Gastroesophageal sphincter (tissue), 4 donors: ENCODE measurements at regions not wholly inside any gene's neighbourhood (a gene's known extent, or its start where the extent isn't known, plus 50 kb on each side); places are given as distances from the start of the nearest gene placed in this dataset.

Experiments
- ATAC-seq: fragments of 150-250 bp; one replicate; pipeline ENCODE4 v1.9.1; 2016; ENCODE audit warnings: mild to moderate bottlenecking, moderate library complexity
- H3K27ac ChIP-seq, 4 donors: fragments of 200-600 bp; sonication (generic) in 3 of 4; 1 replicate in 3 of 4; 2 replicates in 1 of 4; pipeline ENCODE4 v1.5.1; 2016 to 2019
- H3K27me3 ChIP-seq: fragments of 200-600 bp; sonication (generic); one replicate; pipeline ENCODE4 v1.5.1; 2019
- H3K36me3 ChIP-seq, 2 donors: fragments of 200-600 bp; sonication (generic); one replicate each; pipeline ENCODE4 v1.5.1; 2019; ENCODE audit warnings: control low read depth in 1 of 2
- H3K4me1 ChIP-seq, 3 donors: fragments of 200-600 bp; sonication (generic); 1 replicate in 2 of 3; 2 replicates in 1 of 3; pipeline ENCODE4 v1.5.1; 2016 to 2019; ENCODE audit warnings: control low read depth in 2 of 3
- H3K4me3 ChIP-seq, 2 donors: fragments of 200-600 bp; sonication (generic); one replicate each; pipeline ENCODE4 v1.5.1; 2019; ENCODE audit warnings: mild to moderate bottlenecking in 1 of 2, moderate library complexity in 1 of 2
- H3K9me3 ChIP-seq, 3 donors: fragments of 200-600 bp; sonication (generic); one replicate each; pipeline ENCODE4 v1.5.1; 2017 to 2019; ENCODE audit warnings: control low read depth in 2 of 3
- CTCF ChIP-seq, 4 experiments: fragments of 200-600 bp in 2 of 4; fragments of 450-650 bp in 2 of 4; sonication (generic) in 1 of 4; IDR thresholded peaks; one replicate each; pipeline ENCODE4 v1.5.1; 2017 to 2019; ENCODE audit warnings: antibody characterized with exemption in 4 of 4, mild to moderate bottlenecking in 2 of 4, moderate library complexity in 2 of 4
- EP300 ChIP-seq: sonication (generic); formaldehyde crosslinking; IDR thresholded peaks from one replicate; pipeline ENCODE4 v1.6.1; 2017; ENCODE audit warnings: antibody characterized with exemption, mild to moderate bottlenecking
- POLR2A ChIP-seq, 2 donors: fragments of 450-650 bp; IDR thresholded peaks; one replicate each; pipeline ENCODE4 v1.6.1; 2017; ENCODE audit warnings: antibody characterized with exemption in 2 of 2, mild to moderate bottlenecking in 2 of 2, moderate library complexity in 1 of 2
- POLR2AphosphoS5 ChIP-seq: sonication (generic); formaldehyde crosslinking; IDR thresholded peaks from one replicate; pipeline ENCODE4 v1.6.1; 2017; ENCODE audit warnings: antibody characterized with exemption
- WGBS, 2 donors: methylation state at CpG; one replicate each; pipeline ENCODE4 v1.1.5; 2018; ENCODE audit warnings: low coverage in 1 of 2; 5-methylcytosine and 5-hydroxymethylcytosine counted together

DNA sequence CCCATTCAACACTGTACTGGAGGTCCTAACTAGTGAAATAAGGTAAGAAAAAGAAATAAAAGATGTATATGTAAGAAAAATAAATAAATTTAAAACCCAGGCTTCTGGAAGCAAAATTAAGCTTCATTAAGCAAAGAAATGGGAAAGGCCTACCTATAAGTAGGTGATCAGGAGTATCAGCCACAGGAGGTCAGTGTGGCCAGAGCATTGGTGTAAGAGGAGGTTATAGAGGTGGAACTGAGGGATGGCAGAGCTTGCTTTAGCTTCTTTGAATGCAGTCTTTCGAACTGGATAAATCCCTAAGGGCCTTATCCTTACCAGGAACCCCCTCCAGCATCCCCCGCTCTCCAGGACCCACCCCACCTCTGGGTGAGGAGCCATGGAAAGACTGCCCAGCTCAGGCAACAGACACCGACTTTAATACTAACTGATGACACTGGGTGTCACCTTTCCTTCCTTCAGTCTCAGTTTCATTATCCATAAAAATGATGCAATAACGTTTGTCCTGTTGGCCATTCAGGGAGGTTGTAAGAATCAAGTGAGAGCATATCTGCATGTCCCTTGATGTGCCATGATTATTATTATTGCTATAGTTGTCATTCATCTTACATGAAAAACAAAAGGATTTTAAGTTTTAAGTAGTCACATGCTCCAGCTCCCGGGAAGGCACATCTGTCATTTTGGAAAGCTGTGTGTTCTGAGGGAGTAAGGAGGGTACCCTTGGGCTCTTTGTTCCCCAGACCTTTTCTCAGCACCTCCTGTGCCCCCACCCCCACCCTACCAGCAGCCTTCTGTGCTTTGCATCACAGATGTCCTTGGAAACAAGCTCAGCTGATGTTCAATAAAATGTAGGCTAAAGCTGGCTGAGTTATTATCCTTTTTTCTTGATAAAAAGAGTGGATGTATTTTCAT is 50.8 kb upstream of the CTNNA1 start:
- Histone ChIP-seq H3K4me3 (no peak overlapping the region), H3K36me3 (no peaks in the 10 kb centered on the region), H3K4me1 (no peaks in the 10 kb centered on the region), H3K27ac (no peak overlapping the region), H3K9me3 (no peaks in the 10 kb centered on the region), H3K27me3 (no peaks in the 10 kb centered on the region)
- WGBS, 2 donors = 38 to 74% methylated on average over 2 to 4 of the region's 5 CpGs
- TF ChIP-seq CTCF (IDR thresholded peaks at IDR 0.05) (no peak), POLR2AphosphoS5 (no peak)
- no peak for ATAC-seq

DNA sequence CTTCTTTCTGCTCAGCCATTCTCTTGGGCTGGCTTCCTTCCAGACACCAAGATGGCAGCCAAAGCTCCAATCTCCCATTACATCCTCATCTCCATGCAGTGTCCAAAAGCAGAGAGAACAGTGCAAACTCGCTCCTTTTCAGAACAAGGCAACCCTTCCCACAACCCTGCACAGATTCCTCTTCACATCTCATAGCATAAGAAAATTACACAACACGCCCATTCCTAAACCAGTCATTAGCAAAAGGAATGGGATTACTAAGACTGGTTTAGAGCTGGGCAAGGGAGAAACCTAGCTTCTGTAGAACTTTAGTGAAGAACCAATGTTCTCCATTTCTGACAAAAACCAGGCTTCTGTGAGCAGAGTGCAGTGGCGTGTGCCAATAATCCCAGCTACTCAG is 51.5 kb upstream of the CTNNA1 start:
- ATAC-seq = no peak
- Histone ChIP-seq H3K9me3 (no peaks in the 10 kb centered on the region), H3K27ac (no peak overlapping the region), H3K27me3 (no peaks in the 10 kb centered on the region), H3K36me3 (no peaks in the 10 kb centered on the region), H3K4me1 (no peaks in the 10 kb centered on the region), H3K4me3 (no peak overlapping the region)
- 100% methylated on average over 1 to 2 of the region's 3 CpGs for WGBS, 2 donors
- TF ChIP-seq CTCF (IDR thresholded peaks at IDR 0.05) = no peak
- no peak for TF ChIP-seq POLR2A (IDR thresholded peaks at IDR 0.05)
- TF ChIP-seq POLR2AphosphoS5 = no peak

DNA sequence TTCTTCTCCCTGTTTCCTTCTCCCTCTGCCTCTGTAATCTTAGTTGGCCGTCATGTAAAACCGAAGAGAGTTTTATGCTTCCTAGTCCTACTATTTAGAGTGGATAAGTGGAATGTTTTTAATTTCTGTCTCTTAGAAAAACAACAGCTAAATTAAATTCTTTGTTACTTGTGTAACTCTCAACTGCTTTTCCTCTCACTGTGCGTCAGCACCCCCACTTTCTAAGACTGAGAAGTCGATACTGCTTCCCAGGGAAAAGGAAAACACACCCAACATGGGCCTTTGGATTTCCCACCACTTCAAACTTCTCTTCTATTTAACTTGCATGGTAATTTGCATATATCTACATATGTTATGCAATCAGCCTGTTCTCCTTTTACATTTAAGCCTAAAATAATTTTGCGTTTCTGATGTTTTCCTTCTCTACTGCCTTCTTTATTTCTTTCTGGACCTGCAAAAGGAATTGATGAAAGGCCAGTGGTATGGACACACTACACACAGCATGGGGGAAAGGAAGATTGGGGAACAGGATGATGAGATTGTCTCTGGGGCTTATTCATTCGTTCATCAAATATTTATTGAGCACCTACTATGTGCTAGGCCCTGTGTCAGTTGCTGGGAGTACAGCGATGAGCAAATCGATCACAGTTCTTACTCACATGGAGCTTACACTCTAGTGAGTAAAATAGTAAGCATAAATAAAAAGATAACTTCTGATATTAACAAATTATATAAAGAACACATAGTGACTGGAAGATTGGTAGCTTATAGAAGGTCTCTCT is 52.5 kb upstream of the CTNNA1 start:
- TF ChIP-seq EP300 = no peak
- no peak for TF ChIP-seq CTCF (IDR thresholded peaks at IDR 0.05)
- no peak for TF ChIP-seq POLR2AphosphoS5
- no peak for TF ChIP-seq POLR2A (IDR thresholded peaks at IDR 0.05)
- WGBS, 2 donors = 87 to 90% methylated on average over 6 to 8 of the region's 8 CpGs
- H3K4me3 ChIP-seq = no peak overlapping the region

GRCh38 chr5:138699482-138699881 is 53.7 kb upstream of the CTNNA1 start:
- no peaks in the 10 kb centered on the region for H3K9me3 ChIP-seq
- no peak overlapping the region for H3K27ac ChIP-seq
- 100% methylated on average over 1 of the region's 2 CpGs for WGBS, 2 donors
- TF ChIP-seq EP300 = no peak
- TF ChIP-seq CTCF (IDR thresholded peaks at IDR 0.05) = no peak
- no peak for TF ChIP-seq POLR2A (IDR thresholded peaks at IDR 0.05)
- TF ChIP-seq POLR2AphosphoS5 = no peak
- H3K4me1 ChIP-seq = no peaks in the 10 kb centered on the region
- no peak for ATAC-seq
- no peaks in the 10 kb centered on the region for H3K27me3 ChIP-seq
- no peaks in the 10 kb centered on the region for H3K36me3 ChIP-seq
- H3K4me3 ChIP-seq = no peak overlapping the region

More for the DNA sequence above, 52.5 kb upstream of the CTNNA1 start:
- H3K27me3 ChIP-seq = no peaks in the 10 kb centered on the region
- H3K36me3 ChIP-seq = no peaks in the 10 kb centered on the region
- no peaks in the 10 kb centered on the region for H3K4me1 ChIP-seq
- no peak for ATAC-seq
- H3K9me3 ChIP-seq = no peaks in the 10 kb centered on the region
- H3K27ac ChIP-seq = no peak overlapping the region
